K562 (cell line): ENCODE measurements at regions not wholly inside any gene's neighbourhood (a gene's known extent, or its start where the extent isn't known, plus 50 kb on each side); places are given as distances from the start of the nearest gene placed in this dataset.

Experiments
- ATAC-seq: fragments of 200-7000 bp; cut with Tn5 transposase; 3 replicates; pipeline ENCODE4 v1.9.1; 2020; ENCODE audit warnings: moderate library complexity
- BruUV-seq: library from RNA; stranded (reverse); fragments of 400-500 nt; replicated peaks from 2 replicates; lab custom pipeline; 2021; lab: Mats Ljungman, UMichigan
- CTCF ChIA-PET: fragments of 300-600 bp; formaldehyde crosslinking; extraction: SDS; loops from one replicate; lab custom pipeline; 2021; ENCODE audit warnings: low intra/inter-chr PET ratio; lab: Yijun Ruan, JAX
- POLR2A ChIA-PET: fragments of 300-600, 350-650 bp; sonication (Branson Sonifier 250); formaldehyde crosslinking; extraction: SDS; loops from one replicate; lab custom pipeline; 2021; ENCODE audit warnings: antibody characterized with exemption, inconsistent platforms; lab: Yijun Ruan, JAX
- DNase-seq, 4 experiments: peaks; one replicate each; pipeline versions ENCODE4 v3.0.0 to v3.0.0-alpha.2; 2011 to 2018; ENCODE audit warnings: low spot score in 3 of 4, mixed read lengths in 3 of 4; ENCODE audit errors: extremely low read depth in 1 of 4
- FAIRE-seq: peaks from 2 replicates; lab custom pipeline; 2011; peaks lifted over from hg19 to GRCh38; lab: Jason Lieb, UNC
- H2AFZ ChIP-seq: 2 replicates; pipeline ENCODE4 v1.6.0; 2011; ENCODE audit warnings: low read depth, low read length, control low read depth, inconsistent platforms
- H3K27ac ChIP-seq: fragments of 200-600 bp; 3 replicates; pipeline ENCODE4 v1.8.0; 2011; ENCODE audit warnings: low read depth, mild to moderate bottlenecking, control low read depth, inconsistent platforms, low read length, moderate library complexity, mixed read lengths; ENCODE audit errors: extremely low read depth
- H3K27me3 ChIP-seq, 2 experiments: fragments of 300-600 bp in 1 of 2; 2 replicates in 1 of 2; 3 replicates in 1 of 2; pipeline versions ENCODE4 v1.6.0 to v1.8.0; 2011; ENCODE audit warnings: inconsistent platforms in 2 of 2, low read length in 2 of 2, mild to moderate bottlenecking in 1 of 2, mixed read lengths in 1 of 2, moderate library complexity in 1 of 2; ENCODE audit not compliant: control insufficient read depth in 2 of 2, insufficient read depth in 2 of 2
- H3K36me3 ChIP-seq: fragments of 300-600 bp; 3 replicates; pipeline ENCODE4 v1.8.0; 2011; ENCODE audit warnings: mild to moderate bottlenecking, low read length, inconsistent platforms; ENCODE audit not compliant: control insufficient read depth, insufficient read depth
- H3K4me1 ChIP-seq, 2 experiments: fragments of 200-600 bp in 1 of 2; replicated peaks in 1 of 2; 2 replicates in 1 of 2; 3 replicates in 1 of 2; pipeline versions ENCODE4 v1.5.1 to v1.8.0; 2011; ENCODE audit warnings: inconsistent platforms in 2 of 2, low read length in 2 of 2, mild to moderate bottlenecking in 1 of 2, mixed read lengths in 1 of 2, moderate library complexity in 1 of 2; ENCODE audit not compliant: control insufficient read depth in 2 of 2, insufficient read depth in 2 of 2
- H3K4me2 ChIP-seq: 2 replicates; pipeline ENCODE4 v1.6.1; 2011; ENCODE audit warnings: low read length, control low read depth, inconsistent platforms, mixed read lengths; ENCODE audit not compliant: insufficient read depth
- H3K4me3 ChIP-seq: fragments of 200-600 bp; sonication (generic), shearing (Covaris generic); 2 replicates; pipeline ENCODE4 v1.5.1; 2016; ENCODE audit warnings: control low read depth, inconsistent platforms
- H3K79me2 ChIP-seq: fragments of 200-600 bp; 3 replicates; pipeline ENCODE4 v1.8.0; 2011; ENCODE audit warnings: low read length, inconsistent platforms; ENCODE audit not compliant: control insufficient read depth, insufficient read depth
- H3K9ac ChIP-seq, 2 experiments: 2 replicates each; pipeline versions ENCODE4 v1.6.0 to v1.6.1; 2011; ENCODE audit warnings: low read depth in 2 of 2, low read length in 2 of 2, control low read depth in 1 of 2, inconsistent platforms in 1 of 2, mild to moderate bottlenecking in 1 of 2, mixed read lengths in 1 of 2; ENCODE audit not compliant: insufficient read depth in 1 of 2
- H3K9me1 ChIP-seq: one replicate; pipeline ENCODE4 v1.6.0; 2011; ENCODE audit warnings: inconsistent platforms, mild to moderate bottlenecking, low read length, moderate library complexity; ENCODE audit not compliant: control insufficient read depth, insufficient read depth
- H3K9me3 ChIP-seq: replicated peaks from 2 replicates; pipeline ENCODE4 v1.5.1; 2011; ENCODE audit warnings: low read depth, low read length, inconsistent platforms; ENCODE audit not compliant: control insufficient read depth, insufficient read depth
- H4K20me1 ChIP-seq: replicated peaks from 2 replicates; pipeline ENCODE4 v1.6.1; 2011; ENCODE audit warnings: low read length, inconsistent platforms, mixed read lengths; ENCODE audit not compliant: control insufficient read depth, insufficient read depth
- BRD9 ChIP-seq: fragments of 450-650 bp; IDR thresholded peaks from 2 replicates; pipeline ENCODE4 v1.6.1; 2018; ENCODE audit warnings: low read depth; ENCODE audit not compliant: partially characterized antibody
- CXXC5 ChIP-seq: fragments of 250-450 bp; sonication (Bioruptor Pico); IDR thresholded peaks from 2 replicates; pipeline ENCODE4 v1.8.0; 2022; ENCODE audit warnings: inconsistent platforms, mild to moderate bottlenecking, moderate library complexity
- DMBX1 ChIP-seq: fragments of 250-450 bp; sonication (Bioruptor Pico); IDR thresholded peaks from 2 replicates; pipeline ENCODE4 v1.8.0; 2022; ENCODE audit warnings: inconsistent platforms, mild to moderate bottlenecking, moderate library complexity, borderline replicate concordance
- KAT8 ChIP-seq: fragments of 450-650 bp; IDR thresholded peaks from 2 replicates; pipeline ENCODE4 v1.6.1; 2016; ENCODE audit warnings: low read depth, mild to moderate bottlenecking
- KDM2B ChIP-seq: fragments of 250-450 bp; sonication (Bioruptor Pico); IDR thresholded peaks from 2 replicates; pipeline ENCODE4 v1.8.0; 2021; ENCODE audit warnings: mild to moderate bottlenecking, moderate library complexity
- KLF13 ChIP-seq: fragments of 450-650 bp; IDR thresholded peaks from 2 replicates; pipeline ENCODE4 v1.6.1; 2016; ENCODE audit warnings: missing genetic modification characterization, low read depth, mild to moderate bottlenecking, missing compliant biosample characterization, moderate library complexity, borderline replicate concordance
- LCOR ChIP-seq: sonication (generic); formaldehyde crosslinking; IDR thresholded peaks from 2 replicates; pipeline ENCODE4 v1.8.0; 2022; ENCODE audit warnings: mild to moderate bottlenecking, missing genetic modification reagents
- MAFF ChIP-seq: IDR thresholded peaks from 2 replicates; pipeline ENCODE4 v1.6.1; 2012; ENCODE audit warnings: low read length, improper control_type of control experiment
- MYNN ChIP-seq, 2 experiments: sonication (generic); formaldehyde crosslinking in 1 of 2; IDR thresholded peaks; 2 replicates each; pipeline versions ENCODE4 v1.5.0 to v1.6.1; 2016 to 2020; ENCODE audit warnings: antibody characterized with exemption in 1 of 2, missing genetic modification reagents in 1 of 2
- NFIC ChIP-seq: fragments of 450-650 bp; IDR thresholded peaks from 2 replicates; pipeline ENCODE4 v1.6.1; 2017; ENCODE audit warnings: mild to moderate bottlenecking, inconsistent platforms
- NR1H2 ChIP-seq: sonication (generic); formaldehyde crosslinking; IDR thresholded peaks from 2 replicates; pipeline ENCODE4 v1.4.0; 2020; ENCODE audit warnings: mild to moderate bottlenecking, missing genetic modification reagents
- PTTG1 ChIP-seq: fragments of 450-650 bp; IDR thresholded peaks from 2 replicates; pipeline ENCODE4 v1.6.1; 2016; ENCODE audit warnings: low read depth, mild to moderate bottlenecking, missing genetic modification characterization, missing compliant biosample characterization
- RFX1 ChIP-seq: fragments of 450-650 bp; IDR thresholded peaks from 2 replicates; pipeline ENCODE4 v1.6.1; 2016; ENCODE audit warnings: mild to moderate bottlenecking, moderate library complexity
- XRCC3 ChIP-seq: fragments of 450-650 bp; IDR thresholded peaks from 2 replicates; pipeline ENCODE4 v1.6.1; 2017; ENCODE audit warnings: mild to moderate bottlenecking, moderate library complexity
- ZNF140 ChIP-seq: fragments of 250-450 bp; sonication (Bioruptor Pico); IDR thresholded peaks from 2 replicates; pipeline ENCODE4 v1.8.0; 2021; ENCODE audit warnings: moderate library complexity, mild to moderate bottlenecking, inconsistent platforms
- ZZZ3 ChIP-seq: fragments of 450-650 bp; IDR thresholded peaks from 2 replicates; pipeline ENCODE4 v1.6.1; 2016; ENCODE audit warnings: antibody characterized with exemption, mild to moderate bottlenecking, moderate library complexity
- WGBS: fragments of 100-300 bp; shearing (Covaris generic); methylation state at CpG from one replicate; pipeline ENCODE4 v1.1.6; 2016; ENCODE audit warnings: low coverage, mixed read lengths; ENCODE audit not compliant: insufficient coverage; ENCODE audit errors: missing lambda C conversion rate; 5-methylcytosine and 5-hydroxymethylcytosine counted together
- in situ Hi-C: fragments of 300-500 bp; cut with MboI; formaldehyde crosslinking; loops from 4 replicates; pipeline ENCODE4 v1.15.0; 2018; ENCODE audit warnings: inconsistent platforms, mixed read lengths
- intact Hi-C: fragments of 100-400 bp; cut with micrococcal nuclease; formaldehyde crosslinking; loops from 2 replicates; pipeline ENCODE4 v1.14.2; 2022
- TF ChIP-seq, protein P1 (sequence below): sonication (generic); formaldehyde crosslinking; IDR thresholded peaks from 2 replicates; pipeline ENCODE4 v1.8.1; 2022; ENCODE audit warnings: missing genetic modification reagents
- TF ChIP-seq, protein P2 (sequence below): fragments of 250-450 bp; sonication (Bioruptor Pico); IDR thresholded peaks from 2 replicates; pipeline ENCODE4 v1.4.0; 2020
- TF ChIP-seq, protein P3 (sequence below): sonication (generic); formaldehyde crosslinking; IDR thresholded peaks from 2 replicates; pipeline ENCODE4 v1.8.0; 2022; ENCODE audit warnings: mild to moderate bottlenecking, missing genetic modification reagents
- TF ChIP-seq, protein P4 (sequence below): fragments of 450-650 bp; formaldehyde crosslinking; IDR thresholded peaks from 2 replicates; pipeline ENCODE4 v1.4.0; 2022; ENCODE audit warnings: mild to moderate bottlenecking, moderate library complexity

DNA sequence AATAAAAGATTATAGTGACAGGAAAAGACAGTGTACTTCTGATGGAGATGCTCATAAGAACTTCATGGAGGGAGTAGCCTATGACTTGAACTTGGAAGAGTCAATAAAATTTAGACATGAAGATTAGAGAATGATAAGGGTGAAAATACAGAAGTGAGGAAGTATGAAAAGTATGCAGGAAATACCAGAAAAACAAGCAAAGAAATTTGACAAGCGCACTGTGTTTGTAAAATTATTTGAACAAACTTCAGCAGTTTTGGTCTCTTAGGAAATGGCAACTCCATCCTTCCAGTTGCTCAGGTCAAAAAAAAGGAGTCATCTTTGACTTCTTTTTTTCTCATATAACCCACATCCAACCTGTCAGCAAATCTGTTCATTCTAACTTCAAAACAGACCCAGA is 864.0 kb upstream of the ZEB2 start (continued):
- no peak for TF ChIP-seq NR1H2
- TF ChIP-seq CXXC5 (CRISPR knock-in tag), result no peak
- TF ChIP-seq ZNF140, result no peak
- no peak for TF ChIP-seq DMBX1

DNA sequence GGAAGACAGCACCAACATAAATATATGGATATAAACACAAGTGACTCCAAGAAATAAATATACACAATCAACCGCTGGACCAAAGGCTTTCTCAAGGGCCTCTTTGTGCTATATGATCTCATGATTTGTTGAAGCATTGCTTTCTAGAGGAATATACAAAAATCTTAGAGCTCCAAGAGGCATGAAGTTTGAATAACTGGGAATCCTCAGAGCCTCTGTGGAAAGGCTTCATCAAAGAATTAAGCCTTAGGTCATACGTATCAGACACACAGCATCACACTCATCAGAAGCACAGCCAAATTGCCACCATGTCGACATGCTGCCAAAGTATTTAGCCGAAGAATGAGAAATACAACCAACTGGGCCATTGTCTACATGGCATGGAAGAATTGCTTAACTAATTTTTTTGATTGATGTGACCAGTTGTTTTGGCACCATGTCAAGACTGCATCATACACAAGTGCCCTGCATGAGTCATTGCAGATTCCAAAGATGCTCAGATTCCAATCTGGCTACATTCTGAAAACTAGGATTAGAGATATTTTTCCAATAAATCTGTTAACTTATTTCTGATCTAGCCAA is 860.6 kb upstream of the ZEB2 start:
- H3K79me2 ChIP-seq, result no peaks in the 10 kb centered on the region
- TF ChIP-seq, protein P1, sequence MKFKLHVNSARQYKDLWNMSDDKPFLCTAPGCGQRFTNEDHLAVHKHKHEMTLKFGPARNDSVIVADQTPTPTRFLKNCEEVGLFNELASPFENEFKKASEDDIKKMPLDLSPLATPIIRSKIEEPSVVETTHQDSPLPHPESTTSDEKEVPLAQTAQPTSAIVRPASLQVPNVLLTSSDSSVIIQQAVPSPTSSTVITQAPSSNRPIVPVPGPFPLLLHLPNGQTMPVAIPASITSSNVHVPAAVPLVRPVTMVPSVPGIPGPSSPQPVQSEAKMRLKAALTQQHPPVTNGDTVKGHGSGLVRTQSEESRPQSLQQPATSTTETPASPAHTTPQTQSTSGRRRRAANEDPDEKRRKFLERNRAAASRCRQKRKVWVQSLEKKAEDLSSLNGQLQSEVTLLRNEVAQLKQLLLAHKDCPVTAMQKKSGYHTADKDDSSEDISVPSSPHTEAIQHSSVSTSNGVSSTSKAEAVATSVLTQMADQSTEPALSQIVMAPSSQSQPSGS, result no peak
- TF ChIP-seq, protein P2, sequence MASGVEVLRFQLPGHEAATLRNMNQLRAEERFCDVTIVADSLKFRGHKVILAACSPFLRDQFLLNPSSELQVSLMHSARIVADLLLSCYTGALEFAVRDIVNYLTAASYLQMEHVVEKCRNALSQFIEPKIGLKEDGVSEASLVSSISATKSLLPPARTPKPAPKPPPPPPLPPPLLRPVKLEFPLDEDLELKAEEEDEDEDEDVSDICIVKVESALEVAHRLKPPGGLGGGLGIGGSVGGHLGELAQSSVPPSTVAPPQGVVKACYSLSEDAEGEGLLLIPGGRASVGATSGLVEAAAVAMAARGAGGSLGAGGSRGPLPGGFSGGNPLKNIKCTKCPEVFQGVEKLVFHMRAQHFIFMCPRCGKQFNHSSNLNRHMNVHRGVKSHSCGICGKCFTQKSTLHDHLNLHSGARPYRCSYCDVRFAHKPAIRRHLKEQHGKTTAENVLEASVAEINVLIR (CRISPR knock-in tag), result no peak
- peak; percentile 52 for TF ChIP-seq NFIC
- TF ChIP-seq PTTG1 (tag), result no peak
- no peak for TF ChIP-seq RFX1
- TF ChIP-seq LCOR (CRISPR knock-in tag), result no peak
- TF ChIP-seq MYNN (IDR thresholded peaks at IDR 0.05), result no peak
- TF ChIP-seq MYNN (CRISPR knock-in tag; IDR thresholded peaks at IDR 0.05), result no peak
- no peak for TF ChIP-seq KLF13 (tag)
- no peak for TF ChIP-seq BRD9
- TF ChIP-seq XRCC3, result no peak
- TF ChIP-seq, protein P3, sequence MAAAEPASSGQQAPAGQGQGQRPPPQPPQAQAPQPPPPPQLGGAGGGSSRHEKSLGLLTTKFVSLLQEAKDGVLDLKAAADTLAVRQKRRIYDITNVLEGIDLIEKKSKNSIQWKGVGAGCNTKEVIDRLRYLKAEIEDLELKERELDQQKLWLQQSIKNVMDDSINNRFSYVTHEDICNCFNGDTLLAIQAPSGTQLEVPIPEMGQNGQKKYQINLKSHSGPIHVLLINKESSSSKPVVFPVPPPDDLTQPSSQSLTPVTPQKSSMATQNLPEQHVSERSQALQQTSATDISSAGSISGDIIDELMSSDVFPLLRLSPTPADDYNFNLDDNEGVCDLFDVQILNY, result no peak
- no peak for TF ChIP-seq KDM2B (CRISPR knock-in tag)
- no peak for TF ChIP-seq KAT8
- TF ChIP-seq, protein P4, sequence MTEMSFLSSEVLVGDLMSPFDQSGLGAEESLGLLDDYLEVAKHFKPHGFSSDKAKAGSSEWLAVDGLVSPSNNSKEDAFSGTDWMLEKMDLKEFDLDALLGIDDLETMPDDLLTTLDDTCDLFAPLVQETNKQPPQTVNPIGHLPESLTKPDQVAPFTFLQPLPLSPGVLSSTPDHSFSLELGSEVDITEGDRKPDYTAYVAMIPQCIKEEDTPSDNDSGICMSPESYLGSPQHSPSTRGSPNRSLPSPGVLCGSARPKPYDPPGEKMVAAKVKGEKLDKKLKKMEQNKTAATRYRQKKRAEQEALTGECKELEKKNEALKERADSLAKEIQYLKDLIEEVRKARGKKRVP (CRISPR knock-in tag), result no peak
- no peak for TF ChIP-seq MAFF
- no peak for TF ChIP-seq ZZZ3

More for the DNA sequence above, 860.6 kb upstream of the ZEB2 start:
- no peak for FAIRE-seq
- Histone ChIP-seq H2AFZ (no peak overlapping the region), H3K27me3 (no peaks in the 10 kb centered on the region), H3K4me3 (no peak overlapping the region), H3K9ac (no peak overlapping the region), H3K9me1 (no peaks in the 10 kb centered on the region), H3K9me3 (no peaks in the 10 kb centered on the region), H3K36me3 (no peaks in the 10 kb centered on the region), H3K4me2 (no peak overlapping the region), H3K4me1 (no peaks in the 10 kb centered on the region), H4K20me1 (no peaks in the 10 kb centered on the region), H3K27ac (no peak overlapping the region)
- ChIA-PET CTCF (interaction anchor here (0.7 kb wide), 1 partner anchor 34 kb away, joined by 5 read pairs; no protein-coding TSS in a partner anchor), POLR2A (interaction anchor here (0.6 kb wide), 1 partner anchor 219 kb away, joined by 3 read pairs; no protein-coding TSS in a partner anchor)
- no peak for ATAC-seq
- BruUV-seq, result no TSS peak
- 52% methylated on average over 4 of the region's 4 CpGs for WGBS
- DNase-seq, result no peak
- intact Hi-C loops, result no loop called here
- in situ Hi-C loops, result no loop called here
